ENCODE measurements at regions not wholly inside any gene's neighbourhood (a gene's known extent, or its start where the extent isn't known, plus 50 kb on each side); places are given as distances from the start of the nearest gene placed in this dataset.

- no peak overlapping the region for H3K4me3 ChIP-seq (IDR thresholded peaks at IDR 0.05; ENCODE audit: insufficient read depth, low read depth, low read length)
- no peaks in the 10 kb centered on the region for H3K27me3 ChIP-seq (ENCODE audit: insufficient read depth, low read depth)
- no peaks in the 10 kb centered on the region for H3K36me3 ChIP-seq (ENCODE audit: insufficient read depth)
- no peak overlapping the region for H2AFZ ChIP-seq (ENCODE audit: low read depth)
- no peaks in the 10 kb centered on the region for H4K20me1 ChIP-seq (ENCODE audit: insufficient read depth)
- no peak overlapping the region for H3K9ac ChIP-seq
- no peak for TF ChIP-seq CTCF (conservative IDR thresholded peaks at IDR 0.05; ENCODE audit: low read depth, low read length)
- no peaks in the 10 kb centered on the region for H3K79me2 ChIP-seq (ENCODE audit: insufficient read depth, low read depth)
- H3K4me1 ChIP-seq (ENCODE audit: low read depth, poor library complexity, severe bottlenecking), result no peaks in the 10 kb centered on the region
- H3K4me2 ChIP-seq, result no peak overlapping the region
- H3K27ac ChIP-seq, result no peak overlapping the region
Observed at GRCh38 chr21:15236111-15236510, 171.3 kb upstream of the NRIP1 start.

- TF ChIP-seq CTCF (conservative IDR thresholded peaks at IDR 0.05; ENCODE audit: low read depth, low read length), result no peak
- Histone ChIP-seq H3K79me2 (ENCODE audit: insufficient read depth, low read depth) (no peaks in the 10 kb centered on the region), H3K27ac (no peak overlapping the region), H3K4me2 (no peak overlapping the region), H4K20me1 (ENCODE audit: insufficient read depth) (no peaks in the 10 kb centered on the region), H3K36me3 (ENCODE audit: insufficient read depth) (no peaks in the 10 kb centered on the region), H3K4me1 (ENCODE audit: low read depth, poor library complexity, severe bottlenecking) (no peaks in the 10 kb centered on the region), H3K9ac (no peak overlapping the region), H2AFZ (ENCODE audit: low read depth) (no peak overlapping the region), H3K4me3 (IDR thresholded peaks at IDR 0.05; ENCODE audit: insufficient read depth, low read depth, low read length) (no peak overlapping the region), H3K27me3 (ENCODE audit: insufficient read depth, low read depth) (no peaks in the 10 kb centered on the region)
Observed at GRCh38 chr21:15240848-15241247, 176.0 kb upstream of the NRIP1 start.

- H3K79me2 ChIP-seq (ENCODE audit: insufficient read depth, low read depth), result no peaks in the 10 kb centered on the region
- H3K9ac ChIP-seq, result no peak overlapping the region
- no peak overlapping the region for H3K4me2 ChIP-seq
- H3K4me1 ChIP-seq (ENCODE audit: low read depth, poor library complexity, severe bottlenecking), result no peaks in the 10 kb centered on the region
- no peaks in the 10 kb centered on the region for H3K27me3 ChIP-seq (ENCODE audit: insufficient read depth, low read depth)
- no peak overlapping the region for H2AFZ ChIP-seq (ENCODE audit: low read depth)
- H3K36me3 ChIP-seq (ENCODE audit: insufficient read depth), result no peaks in the 10 kb centered on the region
- H3K27ac ChIP-seq, result no peak overlapping the region
- no peaks in the 10 kb centered on the region for H4K20me1 ChIP-seq (ENCODE audit: insufficient read depth)
- no peak overlapping the region for H3K4me3 ChIP-seq (IDR thresholded peaks at IDR 0.05; ENCODE audit: insufficient read depth, low read depth, low read length)
- TF ChIP-seq CTCF (conservative IDR thresholded peaks at IDR 0.05; ENCODE audit: low read depth, low read length), result no peak
Observed at GRCh38 chr21:15241997-15242736, 177.4 kb upstream of the NRIP1 start.

GRCh38 chr21:15242906-15243305 lies 178.1 kb upstream of the NRIP1 start:
- Histone ChIP-seq H3K4me3 (IDR thresholded peaks at IDR 0.05; ENCODE audit: insufficient read depth, low read depth, low read length) (no peak overlapping the region), H3K27me3 (ENCODE audit: insufficient read depth, low read depth) (no peaks in the 10 kb centered on the region), H3K4me1 (ENCODE audit: low read depth, poor library complexity, severe bottlenecking) (no peaks in the 10 kb centered on the region), H3K4me2 (no peak overlapping the region), H4K20me1 (ENCODE audit: insufficient read depth) (no peaks in the 10 kb centered on the region), H3K27ac (no peak overlapping the region), H3K36me3 (ENCODE audit: insufficient read depth) (no peaks in the 10 kb centered on the region), H2AFZ (ENCODE audit: low read depth) (no peak overlapping the region), H3K79me2 (ENCODE audit: insufficient read depth, low read depth) (no peaks in the 10 kb centered on the region), H3K9ac (no peak overlapping the region)
- TF ChIP-seq CTCF (conservative IDR thresholded peaks at IDR 0.05; ENCODE audit: low read depth, low read length), result no peak

Data from KMS-11 (cell line).